Mesothelial cell of epicardium (in vitro differentiated cells): ENCODE measurements at regions not wholly inside any gene's neighbourhood (a gene's known extent, or its start where the extent isn't known, plus 50 kb on each side); places are given as distances from the start of the nearest gene placed in this dataset.
A peak's percentile ranks its signal among the peaks of the same experiment; 100 is the strongest.

Experiments used
- DNase-seq, 2 experiments: peaks; one replicate each; pipeline ENCODE4 v3.0.0; 2021; ENCODE audit warnings: low spot score in 2 of 2; ENCODE audit not compliant: unreplicated experiment in 2 of 2
- H3K27ac Mint-ChIP-seq: 2 replicates; pipeline ENCODE4 v1.8.0; 2021; ENCODE audit warnings: mixed read lengths
- H3K27me3 Mint-ChIP-seq: 2 replicates; pipeline ENCODE4 v1.8.0; 2021; ENCODE audit warnings: low read depth, mixed read lengths
- H3K36me3 Mint-ChIP-seq: 2 replicates; pipeline ENCODE4 v1.8.0; 2021; ENCODE audit warnings: mixed read lengths
- H3K4me1 Mint-ChIP-seq: 2 replicates; pipeline ENCODE4 v1.8.0; 2021; ENCODE audit warnings: mixed read lengths
- H3K4me3 Mint-ChIP-seq: 2 replicates; pipeline ENCODE4 v1.8.0; 2021; ENCODE audit warnings: mild to moderate bottlenecking, moderate library complexity, mixed read lengths
- H3K9me3 Mint-ChIP-seq: 2 replicates; pipeline ENCODE4 v1.8.0; 2021; ENCODE audit warnings: mixed read lengths
- CTCF ChIP-seq: fragments of 200-600 bp; sonication (generic); IDR thresholded peaks from one replicate; pipeline ENCODE4 v1.5.0; 2021; ENCODE audit warnings: antibody characterized with exemption; ENCODE audit not compliant: unreplicated experiment

GRCh38 chr4:123638834-123639233 lies 242.2 kb downstream of the SPRY1 start:
- Mint-ChIP-seq H3K36me3 (peaks cover 4% of the 10 kb centered on the region), H3K9me3 (peaks cover 31% of the 10 kb centered on the region), H3K27ac (no peak overlapping the region), H3K4me1 (no peaks in the 10 kb centered on the region), H3K27me3 (no peaks in the 10 kb centered on the region), H3K4me3 (no peak overlapping the region)
- TF ChIP-seq CTCF = no peak
- no peak for DNase-seq

DNA sequence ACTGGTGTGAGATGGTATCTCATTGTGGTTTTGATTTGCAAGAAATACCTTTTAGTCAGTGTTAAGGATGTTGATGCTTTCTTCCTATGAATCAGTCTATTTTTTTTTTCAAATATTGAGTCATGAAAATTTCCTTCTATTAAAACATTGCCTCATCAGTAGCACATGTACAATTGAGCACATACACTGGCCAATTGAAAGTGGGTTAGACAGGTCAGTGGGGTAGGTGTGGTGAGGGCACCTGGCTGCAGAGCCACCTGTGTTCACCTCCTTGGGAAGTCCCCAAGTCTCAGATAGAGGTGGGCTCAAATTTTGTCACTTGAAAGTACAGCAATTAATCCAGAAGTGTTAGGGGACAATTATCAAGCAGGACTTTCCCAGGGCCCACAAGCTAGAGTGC lies 243.7 kb downstream of the SPRY1 start:
- Mint-ChIP-seq H3K4me3 (no peak overlapping the region), H3K27me3 (no peaks in the 10 kb centered on the region), H3K27ac (no peak overlapping the region), H3K36me3 (peaks cover 4% of the 10 kb centered on the region), H3K4me1 (no peaks in the 10 kb centered on the region), H3K9me3 (peaks cover 23% of the 10 kb centered on the region)
- DNase-seq = no peak
- no peak for TF ChIP-seq CTCF

- peaks cover 21% of the 10 kb centered on the region for H3K9me3 Mint-ChIP-seq
- no peak for DNase-seq
- H3K27ac Mint-ChIP-seq = no peak overlapping the region
- H3K4me3 Mint-ChIP-seq = no peak overlapping the region
- H3K4me1 Mint-ChIP-seq = no peaks in the 10 kb centered on the region
- peaks cover 4% of the 10 kb centered on the region for H3K36me3 Mint-ChIP-seq
- H3K27me3 Mint-ChIP-seq = no peaks in the 10 kb centered on the region
- TF ChIP-seq CTCF = no peak
These were observed 244.2 kb downstream of the SPRY1 start for GRCh38 chr4:123640824-123641223.

DNA sequence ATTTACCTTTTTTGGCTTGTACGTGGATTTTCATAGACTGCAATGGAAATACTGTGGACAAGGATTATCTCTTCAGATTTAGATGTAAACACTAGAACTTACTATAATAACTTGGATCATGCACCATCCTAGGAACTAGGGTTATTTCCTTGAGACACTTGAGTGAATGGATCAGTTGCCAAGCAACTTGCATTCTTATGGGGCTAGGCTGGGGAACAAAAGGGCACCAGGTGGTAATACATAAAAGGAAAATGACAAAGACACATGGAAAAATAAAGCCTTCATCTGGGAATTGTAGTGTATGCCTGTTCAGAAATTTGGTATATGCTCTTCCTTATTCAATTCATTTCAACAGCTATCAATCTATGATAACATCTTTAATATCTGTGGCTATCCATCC lies 247.1 kb downstream of the SPRY1 start:
- H3K4me1 Mint-ChIP-seq = no peaks in the 10 kb centered on the region
- no peaks in the 10 kb centered on the region for H3K9me3 Mint-ChIP-seq
- DNase-seq = no peak
- no peaks in the 10 kb centered on the region for H3K27me3 Mint-ChIP-seq
- no peak overlapping the region for H3K4me3 Mint-ChIP-seq
- TF ChIP-seq CTCF = no peak
- no peaks in the 10 kb centered on the region for H3K36me3 Mint-ChIP-seq
- H3K27ac Mint-ChIP-seq = no peak overlapping the region

DNA sequence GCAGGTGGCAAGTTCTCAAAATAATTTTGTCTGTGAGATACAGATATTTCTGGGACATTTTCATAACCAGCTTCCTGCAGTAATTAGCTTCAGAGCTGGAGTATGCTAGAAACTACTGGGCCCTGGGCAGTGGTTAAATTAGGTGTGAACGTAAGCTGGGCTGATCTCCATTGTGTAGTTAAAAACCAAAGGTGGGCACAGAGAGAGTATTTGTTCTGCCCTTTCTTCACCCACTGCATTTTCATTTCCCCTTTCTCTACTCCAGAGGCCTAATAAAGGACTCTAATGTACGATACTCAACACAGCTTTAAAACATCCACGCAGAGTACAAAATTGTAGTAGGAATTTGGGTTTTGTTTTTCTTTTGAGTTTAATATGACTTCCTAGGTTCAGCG lies 252.7 kb downstream of the SPRY1 start:
- H3K27me3 Mint-ChIP-seq = no peaks in the 10 kb centered on the region
- H3K9me3 Mint-ChIP-seq = peaks cover 2% of the 10 kb centered on the region
- no peak for TF ChIP-seq CTCF
- peak overlapping the region; percentile 89 for H3K27ac Mint-ChIP-seq
- H3K4me3 Mint-ChIP-seq = no peak overlapping the region
- no peaks in the 10 kb centered on the region for H3K36me3 Mint-ChIP-seq
- DNase-seq = no peak
- peaks cover 26% of the 10 kb centered on the region for H3K4me1 Mint-ChIP-seq
